Kidney (tissue), 13 donors: ENCODE measurements at regions not wholly inside any gene's neighbourhood (a gene's known extent, or its start where the extent isn't known, plus 50 kb on each side); places are given as distances from the start of the nearest gene placed in this dataset.

ENCODE experiments used
- DNase-seq, 5 donors: peaks; one replicate each; pipeline ENCODE4 v3.0.0-alpha.2; 2013 to 2020
- FAIRE-seq: peaks from 2 replicates; lab custom pipeline; 2012; peaks lifted over from hg19 to GRCh38; lab: Jason Lieb, UNC
- H3K27ac ChIP-seq, 2 donors: one replicate each; pipeline ENCODE4 v1.7.0; 2013; ENCODE audit warnings: low read depth in 2 of 2, low read length in 2 of 2, inconsistent platforms in 1 of 2
- H3K27me3 ChIP-seq: one replicate; pipeline ENCODE4 v1.7.1; 2013; ENCODE audit warnings: low read length, inconsistent platforms; ENCODE audit not compliant: control insufficient read depth, insufficient read depth
- H3K36me3 ChIP-seq, 3 donors: one replicate each; pipeline versions ENCODE4 v1.7.0 to v1.7.1; 2013; ENCODE audit warnings: low read length in 3 of 3, control low read depth in 1 of 3, inconsistent platforms in 1 of 3; ENCODE audit not compliant: insufficient read depth in 3 of 3, control insufficient read depth in 2 of 3
- H3K4me1 ChIP-seq, 3 donors: one replicate each; pipeline versions ENCODE4 v1.7.0 to v1.7.1; 2013; ENCODE audit warnings: low read length in 3 of 3, inconsistent platforms in 1 of 3, low read depth in 1 of 3; ENCODE audit not compliant: control insufficient read depth in 2 of 3, insufficient read depth in 2 of 3
- H3K4me3 ChIP-seq, 3 donors: one replicate each; pipeline versions ENCODE4 v1.7.0 to v1.8.1; 2013; ENCODE audit warnings: low read length in 3 of 3, control low read depth in 1 of 3, inconsistent platforms in 1 of 3
- H3K9ac ChIP-seq, 3 donors: one replicate each; pipeline versions ENCODE4 v1.7.0 to v1.7.1; 2013; ENCODE audit warnings: low read length in 3 of 3, control low read depth in 1 of 3, inconsistent platforms in 1 of 3
- H3K9me3 ChIP-seq, 3 donors: one replicate each; pipeline versions ENCODE4 v1.7.0 to v1.7.1; 2013; ENCODE audit warnings: low read length in 3 of 3, control low read depth in 1 of 3, inconsistent platforms in 1 of 3; ENCODE audit not compliant: control insufficient read depth in 2 of 3, insufficient read depth in 1 of 3
- CTCF ChIP-seq: IDR thresholded peaks from 3 replicates; pipeline ENCODE4 v1.5.1; 2012; ENCODE audit warnings: mild to moderate bottlenecking, moderate library complexity, borderline replicate concordance; ENCODE audit not compliant: insufficient read depth; ENCODE audit errors: extremely low read depth
- intact Hi-C: fragments of 100-400 bp; cut with DNase I; formaldehyde crosslinking; loops from one replicate; pipeline ENCODE4 v1.11.1; 2022
- donor health status: control.
- donor health status: control.
- donor health status: control.
- donor health status: control.
- donor health status: control.
- donor health status: DM: yes; HTN: yes; CAD: no.
- donor health status: Normal renal cell carcinoma (clear cell type).

- intact Hi-C loops: no loop called here
- Histone ChIP-seq H3K36me3 (no peaks in the 10 kb centered on the region), H3K4me1 (peaks cover 0 to 5% (median 4%) of the 10 kb centered on the region in 3 donors), H3K27ac (no peak overlapping the region), H3K9me3 (no peaks in the 10 kb centered on the region), H3K9ac (no peak overlapping the region), H3K4me3 (no peak overlapping the region), H3K27me3 (no peaks in the 10 kb centered on the region)
- TF ChIP-seq CTCF: no peak
- FAIRE-seq (no peak), DNase-seq (no peak)
Measured at GRCh38 chr10:3898821-3899220, 113.8 kb upstream of the KLF6 start.

GRCh38 chr10:3897156-3897555 lies 112.1 kb upstream of the KLF6 start:
- H3K9me3 ChIP-seq: no peaks in the 10 kb centered on the region
- FAIRE-seq: no peak
- intact Hi-C loops: no loop called here
- H3K4me1 ChIP-seq: peaks cover 0 to 5% (median 0%) of the 10 kb centered on the region in 3 donors
- TF ChIP-seq CTCF: no peak
- no peak for DNase-seq
- no peak overlapping the region for H3K4me3 ChIP-seq
- no peaks in the 10 kb centered on the region for H3K27me3 ChIP-seq
- no peaks in the 10 kb centered on the region for H3K36me3 ChIP-seq
- no peak overlapping the region for H3K9ac ChIP-seq
- H3K27ac ChIP-seq: no peak overlapping the region

GRCh38 chr10:3896161-3896560 lies 111.2 kb upstream of the KLF6 start:
- no peaks in the 10 kb centered on the region for H3K9me3 ChIP-seq
- DNase-seq (no peak), FAIRE-seq (no peak)
- no peaks in the 10 kb centered on the region for H3K4me1 ChIP-seq
- no peaks in the 10 kb centered on the region for H3K36me3 ChIP-seq
- intact Hi-C loops: no loop called here
- no peak overlapping the region for H3K4me3 ChIP-seq
- no peak overlapping the region for H3K27ac ChIP-seq
- TF ChIP-seq CTCF: no peak
- H3K9ac ChIP-seq: no peak overlapping the region
- H3K27me3 ChIP-seq: no peaks in the 10 kb centered on the region

GRCh38 chr10:3895045-3895631 lies 110.1 kb upstream of the KLF6 start:
- intact Hi-C loops: no loop called here
- no peak overlapping the region for H3K9ac ChIP-seq
- FAIRE-seq: no peak

More at GRCh38 chr10:3895045-3895631, 110.1 kb upstream of the KLF6 start:
- no peak for TF ChIP-seq CTCF
- H3K9me3 ChIP-seq: no peaks in the 10 kb centered on the region
- H3K4me1 ChIP-seq: no peaks in the 10 kb centered on the region
- H3K27me3 ChIP-seq: no peaks in the 10 kb centered on the region
- no peak for DNase-seq
- H3K27ac ChIP-seq: no peak overlapping the region
- no peaks in the 10 kb centered on the region for H3K36me3 ChIP-seq
- H3K4me3 ChIP-seq: no peak overlapping the region
